ENCODE measurements at regions not wholly inside any gene's neighbourhood (a gene's known extent, or its start where the extent isn't known, plus 50 kb on each side); places are given as distances from the start of the nearest gene placed in this dataset.

DNA sequence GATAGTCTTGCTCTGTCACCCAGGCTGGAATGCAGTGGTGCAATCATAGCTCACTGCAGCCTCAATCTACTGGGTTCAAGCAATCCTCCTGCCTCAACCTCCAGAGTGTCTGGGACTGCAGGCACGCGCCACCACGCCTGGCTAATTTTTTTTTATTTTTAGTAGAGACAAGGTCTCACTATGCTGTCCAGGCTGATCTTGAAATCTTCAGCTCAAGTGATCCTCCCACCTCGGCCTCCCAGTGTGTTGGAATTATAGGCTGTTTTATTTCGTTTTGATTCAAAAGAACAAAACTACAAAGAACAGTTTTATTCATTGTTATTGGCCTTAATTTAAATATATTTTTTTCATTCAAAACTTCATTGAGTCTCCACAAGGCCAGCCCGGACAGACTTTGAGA is 109.8 kb upstream of the NFE2L3 start:
- TF ChIP-seq, protein P1, sequence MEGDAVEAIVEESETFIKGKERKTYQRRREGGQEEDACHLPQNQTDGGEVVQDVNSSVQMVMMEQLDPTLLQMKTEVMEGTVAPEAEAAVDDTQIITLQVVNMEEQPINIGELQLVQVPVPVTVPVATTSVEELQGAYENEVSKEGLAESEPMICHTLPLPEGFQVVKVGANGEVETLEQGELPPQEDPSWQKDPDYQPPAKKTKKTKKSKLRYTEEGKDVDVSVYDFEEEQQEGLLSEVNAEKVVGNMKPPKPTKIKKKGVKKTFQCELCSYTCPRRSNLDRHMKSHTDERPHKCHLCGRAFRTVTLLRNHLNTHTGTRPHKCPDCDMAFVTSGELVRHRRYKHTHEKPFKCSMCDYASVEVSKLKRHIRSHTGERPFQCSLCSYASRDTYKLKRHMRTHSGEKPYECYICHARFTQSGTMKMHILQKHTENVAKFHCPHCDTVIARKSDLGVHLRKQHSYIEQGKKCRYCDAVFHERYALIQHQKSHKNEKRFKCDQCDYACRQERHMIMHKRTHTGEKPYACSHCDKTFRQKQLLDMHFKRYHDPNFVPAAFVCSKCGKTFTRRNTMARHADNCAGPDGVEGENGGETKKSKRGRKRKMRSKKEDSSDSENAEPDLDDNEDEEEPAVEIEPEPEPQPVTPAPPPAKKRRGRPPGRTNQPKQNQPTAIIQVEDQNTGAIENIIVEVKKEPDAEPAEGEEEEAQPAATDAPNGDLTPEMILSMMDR (IDR thresholded peaks at IDR 0.05; ENCODE audit: low read length, missing control alignments), result no peak
- DNase-seq (ENCODE audit: low read depth), result no peak
- H3K4me3 ChIP-seq (replicated peaks; ENCODE audit: low read depth, low read length), result no peak overlapping the region

DNA sequence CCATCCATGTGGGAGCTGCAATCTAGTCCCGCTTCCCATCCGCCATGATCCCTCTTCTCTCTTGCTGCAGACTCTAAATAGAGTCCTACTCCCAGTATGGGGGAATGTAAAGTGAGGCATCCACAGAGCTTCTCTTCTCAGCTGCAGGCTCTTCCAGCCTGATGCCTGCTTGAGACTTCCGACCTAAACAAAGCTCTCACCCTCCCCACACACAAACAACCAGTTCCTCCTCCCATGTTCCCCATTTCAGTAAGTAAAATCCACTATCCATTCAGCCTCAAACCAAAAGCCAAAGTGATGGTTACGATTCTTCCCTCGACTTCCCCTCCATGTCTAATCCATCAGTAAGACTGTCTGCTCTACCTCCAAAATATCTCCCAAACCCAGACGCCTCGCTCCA is 108.2 kb upstream of the NFE2L3 start:
- no peak for DNase-seq (ENCODE audit: low read depth)
- no peak overlapping the region for H3K4me3 ChIP-seq (replicated peaks; ENCODE audit: low read depth, low read length)
- TF ChIP-seq, protein P1 (IDR thresholded peaks at IDR 0.05; ENCODE audit: low read length, missing control alignments), result no peak

DNA sequence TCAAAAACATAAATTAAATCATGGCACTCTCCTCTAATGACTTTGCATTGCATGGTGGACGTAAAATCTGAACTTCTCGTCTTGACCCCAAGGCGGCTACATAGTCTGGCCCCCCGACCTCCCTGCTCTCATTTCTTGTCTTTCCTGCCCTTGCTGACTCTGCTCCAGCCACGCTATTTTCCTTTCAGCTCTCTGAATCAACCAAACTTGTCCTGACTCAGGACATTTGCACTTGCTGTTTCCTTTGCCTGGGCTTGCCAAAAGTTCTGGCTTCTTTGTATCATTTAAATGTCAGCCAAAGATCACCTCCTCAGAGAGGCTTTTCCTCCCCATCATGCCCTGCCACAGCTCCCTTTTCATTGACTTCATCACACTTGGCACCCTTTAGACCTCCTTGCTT is 107.7 kb upstream of the NFE2L3 start:
- no peak overlapping the region for H3K4me3 ChIP-seq (replicated peaks; ENCODE audit: low read depth, low read length)
- no peak for DNase-seq (ENCODE audit: low read depth)
- TF ChIP-seq, protein P1 (IDR thresholded peaks at IDR 0.05; ENCODE audit: low read length, missing control alignments), result no peak

DNA sequence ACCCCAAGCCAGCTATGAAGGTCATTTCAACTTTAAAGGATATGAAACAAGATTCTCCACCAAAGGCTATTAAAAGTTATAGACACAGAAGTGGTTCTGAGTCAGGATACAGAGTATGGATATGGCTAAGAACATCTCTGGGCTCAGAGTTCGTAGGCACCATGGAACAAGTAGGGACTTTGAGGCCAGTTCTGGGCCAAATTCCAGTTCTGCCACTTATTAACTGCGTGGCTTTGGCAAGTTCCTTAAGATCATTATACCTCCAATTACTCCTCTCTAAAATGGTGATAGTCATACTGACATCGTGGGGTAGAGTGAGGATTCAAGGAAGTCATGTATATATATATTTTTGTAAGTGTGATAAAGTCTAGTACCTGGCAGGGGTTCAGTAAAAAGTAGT is 105.8 kb upstream of the NFE2L3 start:
- no peak for DNase-seq (ENCODE audit: low read depth)
- TF ChIP-seq, protein P1 (IDR thresholded peaks at IDR 0.05; ENCODE audit: low read length, missing control alignments), result no peak
- H3K4me3 ChIP-seq (replicated peaks; ENCODE audit: low read depth, low read length), result no peak overlapping the region

DNA sequence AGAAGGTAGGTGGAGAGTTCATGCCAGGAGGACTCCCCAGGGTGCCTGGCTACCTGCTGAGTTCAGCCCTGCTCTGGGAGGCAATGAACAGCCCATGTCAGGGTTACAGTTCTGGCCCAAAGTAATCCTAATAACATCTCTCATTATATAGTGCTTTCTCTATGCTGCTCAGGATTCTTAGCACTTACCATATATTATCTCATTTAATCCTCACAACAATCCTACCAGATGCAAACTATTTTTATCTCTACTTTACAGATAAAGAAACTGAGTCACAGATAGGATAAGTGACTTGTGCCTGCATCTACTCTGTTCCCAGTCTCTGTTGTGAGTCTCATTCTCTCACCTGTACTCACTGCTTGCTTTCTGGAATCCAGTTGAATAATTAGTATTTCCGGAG is 105.1 kb upstream of the NFE2L3 start:
- DNase-seq (ENCODE audit: low read depth), result no peak
- no peak overlapping the region for H3K4me3 ChIP-seq (replicated peaks; ENCODE audit: low read depth, low read length)
- TF ChIP-seq, protein P1 (IDR thresholded peaks at IDR 0.05; ENCODE audit: low read length, missing control alignments), result no peak

DNA sequence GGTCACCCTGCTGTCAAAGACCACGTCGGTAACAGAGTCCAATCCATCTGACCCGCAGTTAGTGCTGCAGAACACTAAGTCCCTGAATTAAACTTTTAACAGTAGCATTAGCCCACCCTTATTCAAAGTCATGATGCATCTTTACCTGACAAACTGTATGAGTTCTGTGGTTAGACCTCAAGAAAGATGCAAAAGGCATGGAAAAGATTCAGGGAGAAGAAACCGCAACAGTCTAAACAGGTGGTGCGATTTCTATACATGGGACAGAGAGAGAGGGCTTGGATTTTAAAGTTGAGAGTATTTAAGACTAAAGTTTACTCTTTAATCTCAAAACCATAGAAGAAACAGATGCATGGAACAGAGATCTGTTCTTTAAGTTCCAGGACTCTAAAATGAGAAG is 103.3 kb upstream of the NFE2L3 start:
- TF ChIP-seq, protein P1 (IDR thresholded peaks at IDR 0.05; ENCODE audit: low read length, missing control alignments), result no peak
- no peak overlapping the region for H3K4me3 ChIP-seq (replicated peaks; ENCODE audit: low read depth, low read length)
- DNase-seq (ENCODE audit: low read depth), result no peak

DNA sequence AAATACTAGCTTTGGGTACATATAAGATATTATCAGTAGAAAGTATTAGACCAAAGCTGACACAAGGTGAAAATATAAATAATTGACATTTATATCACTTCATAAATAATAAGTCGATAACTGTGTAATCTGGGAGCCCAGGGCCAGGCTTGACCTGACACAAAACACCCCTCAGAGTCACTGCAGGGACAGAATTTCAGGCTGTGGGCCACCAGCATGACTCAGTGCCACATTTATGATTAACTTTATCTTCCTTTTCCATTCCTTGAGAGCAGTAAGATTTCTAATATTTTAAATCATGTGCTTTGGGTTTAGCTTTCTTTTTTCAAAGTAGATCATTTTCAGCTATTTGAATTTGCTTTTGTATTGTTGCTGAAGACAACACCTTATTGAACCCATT is 102.9 kb upstream of the NFE2L3 start:
- DNase-seq (ENCODE audit: low read depth), result no peak
- TF ChIP-seq, protein P1 (IDR thresholded peaks at IDR 0.05; ENCODE audit: low read length, missing control alignments), result no peak
- H3K4me3 ChIP-seq (replicated peaks; ENCODE audit: low read depth, low read length), result no peak overlapping the region
